Upper lobe of left lung (tissue), 6 donors: ENCODE measurements at regions not wholly inside any gene's neighbourhood (a gene's known extent, or its start where the extent isn't known, plus 50 kb on each side); places are given as distances from the start of the nearest gene placed in this dataset.

ENCODE experiments used
- ATAC-seq, 2 donors: fragments of 200-7000 bp; cut with Tn5 transposase; one replicate each; pipeline ENCODE4 v1.9.1; 2022; ENCODE audit warnings: mild to moderate bottlenecking in 2 of 2, moderate library complexity in 2 of 2; ENCODE audit not compliant: low FRiP score in 2 of 2
- DNase-seq, 2 donors: peaks; one replicate each; pipeline ENCODE4 v3.0.0-alpha.2; 2019 to 2020
- H3K27ac ChIP-seq, 4 donors: fragments of 200-600 bp; sonication (generic); one replicate each; pipeline ENCODE4 v1.5.1; 2016 to 2019
- H3K27me3 ChIP-seq, 4 donors: fragments of 200-600 bp; sonication (generic); one replicate each; pipeline ENCODE4 v1.5.1; 2017 to 2019
- H3K36me3 ChIP-seq, 4 donors: fragments of 200-600 bp; sonication (generic); one replicate each; pipeline ENCODE4 v1.5.1; 2016 to 2019
- H3K4me1 ChIP-seq, 4 donors: fragments of 200-600 bp; sonication (generic); one replicate each; pipeline ENCODE4 v1.5.1; 2018 to 2019
- H3K4me3 ChIP-seq, 4 donors: fragments of 200-600 bp; sonication (generic); one replicate each; pipeline ENCODE4 v1.5.1; 2017 to 2019; ENCODE audit warnings: mild to moderate bottlenecking in 2 of 4, moderate library complexity in 1 of 4
- H3K9me3 ChIP-seq, 4 donors: fragments of 200-600 bp; sonication (generic); one replicate each; pipeline ENCODE4 v1.5.1; 2018 to 2019
- CTCF ChIP-seq, 6 experiments: fragments of 450-650 bp in 4 of 6; fragments of 200-600 bp in 2 of 6; sonication (generic) in 2 of 6; IDR thresholded peaks; one replicate each; pipeline ENCODE4 v1.5.1; 2016 to 2019; ENCODE audit warnings: antibody characterized with exemption in 6 of 6
- EP300 ChIP-seq, 4 donors: sonication (generic); formaldehyde crosslinking; IDR thresholded peaks; one replicate each; pipeline ENCODE4 v1.5.1; 2017; ENCODE audit warnings: antibody characterized with exemption in 4 of 4, control low read depth in 2 of 4
- POLR2A ChIP-seq, 4 donors: fragments of 450-650 bp; IDR thresholded peaks; one replicate each; pipeline ENCODE4 v1.5.1; 2016 to 2017; ENCODE audit warnings: antibody characterized with exemption in 4 of 4, mild to moderate bottlenecking in 2 of 4
- POLR2AphosphoS5 ChIP-seq, 2 donors: sonication (generic); formaldehyde crosslinking; IDR thresholded peaks; one replicate each; pipeline ENCODE4 v1.5.1; 2017; ENCODE audit warnings: antibody characterized with exemption in 2 of 2
- WGBS, 2 donors: methylation state at CpG; one replicate each; pipeline ENCODE4 v1.1.5; 2017 to 2018; 5-methylcytosine and 5-hydroxymethylcytosine counted together
- donor health status: DM: no; HTN: no; CAD: no; lungs with moderate emphysema.
- donor health status: DM: no; HTN: yes; CAD: no; lungs with severe emphysema.

- Histone ChIP-seq H3K36me3 (no peaks in the 10 kb centered on the region), H3K27ac (no peak overlapping the region), H3K4me3 (no peak overlapping the region), H3K9me3 (no peaks in the 10 kb centered on the region), H3K27me3 (no peaks in the 10 kb centered on the region), H3K4me1 (no peaks in the 10 kb centered on the region)
- TF ChIP-seq CTCF (IDR thresholded peaks at IDR 0.05): no peak
- TF ChIP-seq EP300 (IDR thresholded peaks at IDR 0.05): no peak
- DNase-seq: no peak
- ATAC-seq: no peak
- 48 to 82% methylated on average over 1 of the region's 1 CpG for WGBS, 2 donors
These were observed 67.6 kb downstream of the HTR1A start for GRCh38 chr5:63894690-63895089.

- no peak overlapping the region for H3K27ac ChIP-seq
- H3K4me3 ChIP-seq: no peak overlapping the region
- no peaks in the 10 kb centered on the region for H3K27me3 ChIP-seq
- H3K36me3 ChIP-seq: no peaks in the 10 kb centered on the region
- no peaks in the 10 kb centered on the region for H3K4me1 ChIP-seq
- ATAC-seq: no peak
- H3K9me3 ChIP-seq: no peaks in the 10 kb centered on the region
- 68 to 69% methylated on average over 1 of the region's 1 CpG for WGBS, 2 donors
- no peak for DNase-seq
- no peak for TF ChIP-seq POLR2AphosphoS5 (IDR thresholded peaks at IDR 0.05)
- no peak for TF ChIP-seq EP300 (IDR thresholded peaks at IDR 0.05)
- TF ChIP-seq CTCF (IDR thresholded peaks at IDR 0.05): no peak
- TF ChIP-seq POLR2A (IDR thresholded peaks at IDR 0.05): no peak
These were observed 83.5 kb downstream of the HTR1A start for GRCh38 chr5:63878788-63879187.

GRCh38 chr5:63877961-63878360, 84.3 kb downstream of the HTR1A start:
- H3K4me1 ChIP-seq: no peaks in the 10 kb centered on the region
- ATAC-seq: no peak
- no peaks in the 10 kb centered on the region for H3K9me3 ChIP-seq
- no peak overlapping the region for H3K4me3 ChIP-seq
- H3K36me3 ChIP-seq: no peaks in the 10 kb centered on the region
- DNase-seq: no peak
- WGBS, 2 donors: 70 to 74% methylated on average over 2 of the region's 2 CpGs
- H3K27ac ChIP-seq: no peak overlapping the region
- H3K27me3 ChIP-seq: no peaks in the 10 kb centered on the region
- no peak for TF ChIP-seq POLR2A (IDR thresholded peaks at IDR 0.05)
- no peak for TF ChIP-seq CTCF (IDR thresholded peaks at IDR 0.05)
- no peak for TF ChIP-seq EP300 (IDR thresholded peaks at IDR 0.05)
- no peak for TF ChIP-seq POLR2AphosphoS5 (IDR thresholded peaks at IDR 0.05)

GRCh38 chr5:63860379-63860778, 101.9 kb downstream of the HTR1A start:
- H3K4me1 ChIP-seq: no peaks in the 10 kb centered on the region
- ATAC-seq: no peak
- peaks cover 6 to 18% (median 9%) of the 10 kb centered on the region in 4 donors for H3K9me3 ChIP-seq
- H3K27ac ChIP-seq: no peak overlapping the region
- H3K27me3 ChIP-seq: no peaks in the 10 kb centered on the region
- no peak for TF ChIP-seq POLR2A (IDR thresholded peaks at IDR 0.05)
- no peak for TF ChIP-seq POLR2AphosphoS5 (IDR thresholded peaks at IDR 0.05)
- no peak for TF ChIP-seq CTCF (IDR thresholded peaks at IDR 0.05)
- no peak for TF ChIP-seq EP300 (IDR thresholded peaks at IDR 0.05)
- DNase-seq: no peak
- no peak overlapping the region for H3K4me3 ChIP-seq
- 86 to 92% methylated on average over 1 of the region's 1 CpG for WGBS, 2 donors
- H3K36me3 ChIP-seq: no peaks in the 10 kb centered on the region

- no peak for ATAC-seq
- 69 to 83% methylated on average over 2 of the region's 2 CpGs for WGBS, 2 donors
- H3K36me3 ChIP-seq: no peaks in the 10 kb centered on the region
- no peaks in the 10 kb centered on the region for H3K4me1 ChIP-seq
- no peak overlapping the region for H3K4me3 ChIP-seq
- DNase-seq: no peak
- no peaks in the 10 kb centered on the region for H3K27me3 ChIP-seq
- no peaks in the 10 kb centered on the region for H3K9me3 ChIP-seq
- TF ChIP-seq CTCF (IDR thresholded peaks at IDR 0.05) (no peak), POLR2A (IDR thresholded peaks at IDR 0.05) (no peak), POLR2AphosphoS5 (IDR thresholded peaks at IDR 0.05) (no peak), EP300 (IDR thresholded peaks at IDR 0.05) (no peak)
- no peak overlapping the region for H3K27ac ChIP-seq
These were observed 108.2 kb downstream of the HTR1A start for GRCh38 chr5:63854076-63854475.
